ENCODE measurements at regions not wholly inside any gene's neighbourhood (a gene's known extent, or its start where the extent isn't known, plus 50 kb on each side); places are given as distances from the start of the nearest gene placed in this dataset.
"Not testable (repeated sequence)": the region's sequence is repeated elsewhere in the genome, so short reads cannot be mapped to it uniquely, and the experiment has no call there.

GRCh38 chr4:14317351-14317750, 684.9 kb upstream of the CPEB2 start:
- DNase-seq (ENCODE audit: low read depth): no peak

DNA sequence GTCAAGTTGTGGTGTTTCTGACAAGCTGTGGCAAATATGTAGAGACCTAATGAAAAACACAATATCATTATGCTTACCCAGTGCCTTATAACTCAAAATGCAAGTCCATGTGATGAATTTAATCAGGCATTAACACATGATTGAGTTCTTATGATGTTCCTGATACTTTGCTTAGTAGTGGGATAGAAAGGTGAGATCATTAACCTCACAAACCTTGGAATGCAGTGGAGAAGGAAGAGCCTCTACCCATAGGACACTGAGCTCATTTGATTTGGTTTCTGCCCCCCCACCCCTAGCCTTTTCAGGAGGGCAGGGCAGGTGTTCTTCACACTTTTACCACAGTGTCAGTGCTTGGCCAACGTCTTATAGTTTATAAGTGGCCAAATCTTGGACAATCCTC, 683.6 kb upstream of the CPEB2 start:
- DNase-seq (ENCODE audit: low read depth): no peak

DNA sequence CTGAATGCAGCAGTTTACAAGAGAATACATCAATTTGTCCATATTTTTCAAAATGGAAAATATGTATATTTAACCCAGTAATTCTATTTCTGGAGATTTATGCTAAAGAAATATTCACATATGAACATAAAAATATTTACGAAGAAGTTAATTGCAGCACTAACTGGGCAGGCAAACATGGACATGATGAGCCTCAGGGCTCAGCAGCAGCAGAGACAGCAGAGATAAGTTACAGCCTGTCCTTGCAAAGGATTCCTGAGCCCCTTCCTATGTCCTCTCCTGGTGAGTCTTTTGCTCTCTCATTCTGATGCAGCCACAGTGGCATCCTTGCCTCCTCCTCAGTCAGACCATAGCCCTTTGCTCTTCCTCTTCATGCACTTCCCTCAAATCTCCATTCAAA, 680.6 kb upstream of the CPEB2 start:
- DNase-seq (ENCODE audit: low read depth): no peak

- DNase-seq (ENCODE audit: low read depth): no peak
These were observed 679.1 kb upstream of the CPEB2 start for GRCh38 chr4:14323191-14323590.

DNA sequence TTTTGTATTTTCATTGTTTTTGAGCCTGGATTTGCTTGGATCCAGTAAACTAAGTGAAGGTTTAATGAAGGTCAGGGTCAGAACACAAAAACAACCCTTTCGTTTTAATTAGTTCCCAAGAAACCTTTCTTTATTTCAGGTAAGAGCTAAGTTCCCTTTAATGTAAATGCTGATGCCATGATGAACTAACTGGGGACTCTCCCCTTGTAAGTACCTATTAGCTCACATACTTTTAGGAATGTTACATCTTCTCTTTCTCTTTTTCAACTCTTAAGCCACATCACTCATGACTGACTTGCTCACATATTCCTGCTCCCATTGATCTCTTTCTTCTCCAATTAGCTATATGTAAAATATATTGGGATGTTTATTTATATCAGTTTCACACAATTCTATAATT, 673.1 kb upstream of the CPEB2 start:
- DNase-seq (ENCODE audit: low read depth): no peak

- no peak for DNase-seq (ENCODE audit: low read depth)
These were observed 668.7 kb upstream of the CPEB2 start for GRCh38 chr4:14333616-14334015.

GRCh38 chr4:14334166-14334565, 668.1 kb upstream of the CPEB2 start:
- no peak for DNase-seq (ENCODE audit: low read depth)

GRCh38 chr4:14335872-14336271, 666.4 kb upstream of the CPEB2 start:
- no peak for DNase-seq (ENCODE audit: low read depth)

DNA sequence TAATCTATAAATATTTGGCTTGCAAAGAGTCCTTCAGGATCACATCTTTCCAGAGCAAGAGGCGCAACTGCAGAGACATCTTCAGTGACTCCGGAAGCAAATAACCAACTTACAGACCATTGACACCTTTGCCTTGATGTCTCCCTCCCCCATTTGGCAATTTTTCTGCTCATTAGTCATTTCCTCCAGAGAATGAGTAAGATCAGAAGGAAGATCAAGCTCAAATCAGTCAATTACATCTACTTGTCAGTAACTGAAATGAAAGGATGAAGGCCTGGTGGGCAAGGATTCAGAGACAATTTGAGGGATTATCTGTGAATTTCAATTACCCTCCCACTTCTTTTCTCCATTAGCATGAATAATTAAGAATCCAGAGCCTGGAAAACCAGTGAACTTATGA, 665.6 kb upstream of the CPEB2 start:
- DNase-seq (ENCODE audit: low read depth): no peak

DNA sequence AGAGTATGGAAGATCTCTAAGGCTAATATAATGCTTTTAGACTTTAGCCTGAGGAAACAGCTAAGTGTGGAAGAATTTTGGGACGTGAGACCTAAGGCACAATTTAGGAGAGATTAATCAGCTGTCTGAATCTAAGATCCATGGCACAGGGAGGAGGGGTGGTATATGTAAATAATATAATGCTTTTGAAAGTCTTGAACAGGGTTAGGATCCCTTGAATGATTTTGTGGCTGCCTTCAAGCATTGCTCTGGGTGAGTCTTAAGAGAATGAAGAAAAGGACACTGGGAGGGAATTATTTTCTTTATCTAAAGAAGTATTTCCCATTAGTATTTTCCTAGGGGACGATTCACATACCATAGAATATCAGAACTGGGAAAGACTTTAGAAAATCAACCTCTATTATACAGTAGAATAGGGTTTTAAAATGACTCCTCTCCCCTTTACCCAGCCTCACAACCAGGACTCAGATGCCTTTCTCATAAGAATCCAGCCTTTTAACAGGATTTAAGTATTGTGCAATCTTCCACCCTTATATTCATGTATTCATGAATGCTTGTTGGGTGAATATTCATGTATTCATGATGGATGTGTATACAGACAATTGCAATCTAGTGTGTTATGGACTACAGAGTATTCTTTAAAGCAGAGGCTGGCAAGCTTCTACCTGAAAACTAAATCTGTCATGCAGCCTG, 664.2 kb upstream of the CPEB2 start:
- no peak for DNase-seq (ENCODE audit: low read depth)

DNA sequence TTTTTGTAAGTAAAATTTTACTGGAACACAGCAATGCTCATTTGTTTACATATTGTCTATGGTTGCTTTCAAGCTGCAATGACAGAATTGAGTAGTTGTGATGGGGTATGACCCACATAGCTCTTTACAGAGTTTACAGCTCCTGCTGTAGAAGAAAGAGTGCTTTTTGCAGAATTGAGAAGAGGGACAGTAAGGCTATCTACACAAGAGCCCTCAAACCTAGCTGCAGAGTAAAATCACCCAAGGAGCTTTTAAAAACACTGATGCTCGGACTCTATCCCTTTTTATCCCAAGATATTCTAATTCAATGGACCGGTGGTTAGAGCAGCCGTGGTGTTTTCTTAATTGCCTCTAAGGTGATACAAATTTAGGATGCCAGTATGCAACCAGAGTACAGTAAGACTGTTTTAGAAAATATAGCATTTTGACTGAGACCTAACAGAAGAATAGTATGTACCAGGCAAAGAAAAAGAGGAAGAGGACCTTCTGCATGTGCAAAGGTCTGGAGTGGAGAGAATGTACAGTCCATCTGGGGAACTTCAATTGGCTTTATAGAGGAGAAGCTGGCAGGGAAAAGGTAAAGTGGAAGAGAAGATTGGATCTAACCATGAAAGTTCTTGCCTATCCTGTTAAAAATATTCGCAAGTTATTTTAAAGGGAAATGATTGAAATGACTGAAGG, 663.6 kb upstream of the CPEB2 start:
- no peak for DNase-seq (ENCODE audit: low read depth)

DNA sequence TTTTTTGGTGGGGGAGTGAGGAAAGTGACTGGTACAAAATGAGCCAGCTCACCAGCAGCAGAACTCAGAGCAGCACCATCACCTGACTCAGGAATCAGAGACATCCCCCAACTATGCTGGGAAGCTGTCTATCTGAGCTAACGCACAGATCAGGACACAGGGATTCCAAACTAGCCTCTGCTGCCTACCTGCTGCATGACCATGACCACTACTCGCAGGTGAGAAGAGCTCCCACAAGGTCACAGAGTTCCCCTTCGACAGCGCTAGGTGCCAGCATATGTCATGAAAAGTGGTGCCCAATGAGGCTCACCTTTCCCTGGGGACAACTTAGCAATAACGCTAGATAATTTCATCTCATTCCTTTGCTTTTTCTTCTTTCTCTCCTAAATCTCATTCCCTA, 662.6 kb upstream of the CPEB2 start:
- DNase-seq (ENCODE audit: low read depth): no peak

DNA sequence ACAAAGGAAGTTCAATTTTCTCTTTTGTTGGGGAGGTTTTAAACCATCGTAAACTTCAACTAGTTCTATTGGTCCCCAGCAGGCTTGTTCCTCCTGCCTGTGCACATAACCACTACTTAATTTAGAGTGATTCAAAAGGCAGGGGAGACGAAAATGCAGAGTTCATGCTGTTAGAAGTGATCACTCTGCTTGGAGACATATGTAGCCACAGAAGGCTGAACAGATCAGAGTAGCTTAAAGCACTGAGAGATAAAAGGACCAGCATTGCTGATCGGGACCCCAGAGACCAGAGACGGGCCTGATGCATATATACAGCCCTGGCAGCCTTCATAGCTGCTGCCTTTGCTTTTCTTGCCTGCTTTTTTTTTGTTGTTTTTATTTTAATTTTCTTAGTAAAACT, 662.0 kb upstream of the CPEB2 start:
- no peak for DNase-seq (ENCODE audit: low read depth)

- no peak for DNase-seq (ENCODE audit: low read depth)
These were observed 658.3 kb upstream of the CPEB2 start for GRCh38 chr4:14343961-14344360.

DNA sequence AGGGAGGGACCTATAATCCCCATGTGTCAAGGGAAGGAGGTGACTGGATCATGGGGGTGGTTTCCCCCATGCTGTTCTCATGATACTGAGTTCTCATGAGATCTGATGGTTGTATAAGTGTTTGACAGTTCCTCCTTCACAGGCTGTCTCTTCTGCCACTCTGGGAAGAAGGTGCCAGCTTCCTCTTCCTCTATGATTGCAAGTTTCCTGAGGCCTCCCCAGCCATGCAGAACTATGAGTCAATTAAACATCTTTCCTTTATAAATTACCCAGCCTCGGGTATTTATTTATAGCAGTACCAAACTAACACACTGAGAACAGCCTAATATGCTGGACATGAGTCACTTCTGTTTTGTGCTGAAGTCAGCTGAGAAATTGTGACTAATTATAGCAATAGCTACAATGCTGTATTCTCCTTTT, 656.9 kb upstream of the CPEB2 start:
- no peak for DNase-seq (ENCODE audit: low read depth)

GRCh38 chr4:14347526-14347925, 654.8 kb upstream of the CPEB2 start:
- DNase-seq (ENCODE audit: low read depth): no peak

DNA sequence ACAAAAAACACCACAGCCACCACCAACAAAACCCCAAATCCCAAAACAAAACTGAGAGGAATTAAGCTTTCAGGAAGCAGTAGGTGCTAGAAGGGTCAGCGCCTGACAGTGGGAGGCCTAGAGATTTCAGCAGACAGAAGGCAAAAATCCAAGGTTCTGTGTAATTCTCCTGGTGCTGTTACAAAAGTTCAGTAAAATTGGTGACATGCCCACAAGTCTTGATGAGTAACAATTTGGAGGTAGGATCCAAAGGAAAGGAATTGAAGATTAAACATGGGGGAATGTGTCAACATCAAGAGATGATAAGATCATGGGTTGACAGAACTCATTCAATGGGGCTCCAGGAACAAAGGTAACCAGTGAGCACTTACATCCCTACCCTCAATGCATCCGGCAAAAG, 653.8 kb upstream of the CPEB2 start:
- DNase-seq (ENCODE audit: low read depth): no peak

DNA sequence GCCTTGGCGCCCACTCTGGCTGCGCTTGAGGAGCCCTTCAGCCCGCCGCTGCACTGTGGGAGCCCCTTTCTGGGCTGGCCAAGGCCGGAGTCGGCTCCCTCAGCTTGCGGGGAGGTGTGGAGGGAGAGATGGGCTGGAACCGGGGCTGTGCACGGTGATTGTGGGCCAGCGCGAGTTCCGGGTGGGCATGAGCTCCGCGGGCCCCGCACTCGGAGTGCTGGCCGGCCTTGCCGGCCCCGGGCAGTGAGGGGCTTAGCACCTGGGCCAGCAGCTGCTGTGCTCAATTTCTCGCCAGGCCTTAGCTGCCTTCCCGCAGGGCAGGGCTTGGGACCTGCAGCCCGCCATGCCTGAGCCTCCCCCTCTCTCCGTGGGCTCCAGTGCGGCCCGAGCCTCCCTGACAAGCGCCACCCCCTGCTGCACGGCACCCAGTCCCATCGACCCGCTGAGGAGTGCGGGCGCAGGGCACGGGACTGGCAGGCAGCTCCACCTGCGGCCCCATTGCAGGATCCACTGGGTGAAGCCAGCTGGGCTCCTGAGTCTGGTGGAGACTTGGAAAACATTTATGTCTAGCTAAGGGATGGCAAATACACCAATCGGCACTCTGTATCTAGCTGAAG, 643.6 kb upstream of the CPEB2 start:
- DNase-seq (ENCODE audit: low read depth): not testable (repeated sequence)

DNA sequence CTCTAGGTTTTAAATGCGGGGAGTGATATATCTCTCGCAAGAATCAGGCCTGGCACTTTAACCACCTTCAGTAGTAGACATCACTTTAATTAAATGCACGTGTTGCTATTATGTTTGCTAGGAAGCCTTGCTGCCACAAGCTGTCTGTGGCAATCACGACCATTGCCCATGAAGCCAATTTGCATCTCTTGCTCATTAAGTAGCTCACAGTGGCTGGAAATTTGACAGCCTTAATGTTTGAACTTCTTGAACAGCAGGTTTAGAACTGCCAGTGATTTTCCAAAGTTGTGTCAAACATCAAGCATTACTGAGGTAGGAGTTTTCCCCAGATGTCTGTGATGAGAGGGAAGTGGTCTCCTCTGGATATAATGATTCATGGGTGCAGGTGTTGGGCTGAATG, 642.3 kb upstream of the CPEB2 start:
- DNase-seq (ENCODE audit: low read depth): no peak

GRCh38 chr4:14361084-14361483, 641.2 kb upstream of the CPEB2 start:
- DNase-seq (ENCODE audit: low read depth): no peak

DNA sequence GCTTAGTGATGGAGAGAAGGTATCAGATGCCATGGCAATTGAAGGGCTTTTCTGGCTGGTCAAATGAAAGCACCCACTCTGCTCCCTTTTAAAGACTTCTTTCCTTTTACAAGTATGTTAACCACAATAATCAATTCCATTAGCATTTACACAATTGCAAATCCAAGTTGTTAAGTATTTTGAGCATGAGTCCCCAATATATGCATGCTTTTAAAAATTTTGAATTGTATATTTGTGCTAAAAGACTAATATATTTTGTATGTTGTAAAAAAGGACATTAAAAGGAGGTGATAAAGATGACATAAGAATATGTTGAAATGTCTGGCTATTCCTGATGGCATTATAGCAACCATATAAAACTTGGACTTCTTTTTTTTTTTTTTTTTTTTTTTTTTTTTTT, 639.9 kb upstream of the CPEB2 start:
- no peak for DNase-seq (ENCODE audit: low read depth)

DNA sequence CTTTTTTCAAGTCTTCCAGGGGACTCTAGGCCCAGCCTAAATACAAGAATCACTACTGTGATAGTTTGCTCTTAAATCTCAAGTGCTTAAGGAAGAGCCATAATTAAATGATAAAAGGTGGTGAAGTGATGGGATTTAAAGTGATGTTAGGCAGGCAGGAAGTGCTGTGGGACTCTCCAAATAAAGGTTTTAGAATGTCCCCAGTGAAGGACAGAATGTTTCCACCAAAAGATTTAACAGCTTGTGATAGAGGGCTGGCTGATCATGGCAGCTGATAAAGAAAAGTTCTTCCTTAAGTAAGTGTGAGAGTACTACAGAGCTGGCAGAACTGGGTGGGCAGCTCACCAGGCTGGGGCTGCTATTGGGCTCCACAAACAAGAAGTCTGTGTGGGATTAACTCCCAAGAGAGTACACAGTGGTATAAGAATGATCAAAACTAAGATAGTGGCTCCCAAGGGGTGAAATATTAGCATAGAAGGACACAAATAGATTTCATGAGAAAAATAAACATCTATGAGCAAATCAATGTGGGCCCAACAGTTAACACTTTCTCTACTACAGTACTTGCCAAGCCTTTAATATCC, 637.2 kb upstream of the CPEB2 start:
- DNase-seq (ENCODE audit: low read depth): no peak

DNA sequence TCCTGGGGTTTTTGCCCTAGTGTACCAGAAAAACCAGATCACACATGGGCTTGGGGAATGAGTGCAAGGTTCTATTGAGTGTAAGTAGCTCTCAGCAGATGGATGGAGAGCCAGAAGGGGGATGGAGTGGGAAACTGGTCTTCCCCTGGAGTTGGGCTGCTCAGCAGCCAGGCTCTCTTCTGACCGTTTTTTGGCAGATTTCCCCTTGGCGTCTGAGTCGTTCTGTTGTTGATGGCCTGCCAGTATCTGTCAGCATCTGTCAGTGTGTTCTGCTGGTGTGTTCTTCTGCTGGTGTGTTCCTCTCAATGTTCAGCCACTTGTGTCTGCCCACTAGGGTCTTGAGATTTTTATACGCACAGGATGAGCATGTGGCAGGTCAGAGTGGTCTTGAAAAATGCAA, 633.9 kb upstream of the CPEB2 start:
- no peak for DNase-seq (ENCODE audit: low read depth)

Measured in activated T-cell treated with anti-CD3 and anti-CD28 coated beads for 1 hour (primary cell).